Prostate gland (tissue), 2 donors: ENCODE measurements at regions not wholly inside any gene's neighbourhood (a gene's known extent, or its start where the extent isn't known, plus 50 kb on each side); places are given as distances from the start of the nearest gene placed in this dataset.

ENCODE experiments used
- DNase-seq: peaks from one replicate; pipeline ENCODE4 v3.0.0-alpha.2; 2019; ENCODE audit warnings: low spot score
- H3K27ac ChIP-seq, 2 donors: fragments of 200-600 bp; sonication (generic); 2 replicates each; pipeline ENCODE4 v1.5.1; 2017 to 2019
- H3K27me3 ChIP-seq: fragments of 200-600 bp; sonication (generic); replicated peaks from 2 replicates; pipeline ENCODE4 v1.5.1; 2019; ENCODE audit not compliant: insufficient read depth
- H3K36me3 ChIP-seq, 2 donors: fragments of 200-600 bp; sonication (generic); 1 replicate in 1 of 2; 2 replicates in 1 of 2; pipeline versions ENCODE4 v1.5.1 to v1.8.1; 2017 to 2019
- H3K4me1 ChIP-seq: fragments of 200-600 bp; sonication (generic); replicated peaks from 2 replicates; pipeline ENCODE4 v1.5.1; 2019
- H3K4me3 ChIP-seq, 2 donors: fragments of 200-600 bp; sonication (generic); 2 replicates each; pipeline ENCODE4 v1.5.1; 2017 to 2019
- H3K9me3 ChIP-seq: fragments of 200-600 bp; sonication (generic); 2 replicates; pipeline ENCODE4 v1.5.1; 2017
- CTCF ChIP-seq, 4 experiments: fragments of 200-600 bp in 2 of 4; fragments of 450-650 bp in 2 of 4; sonication (generic) in 2 of 4; IDR thresholded peaks; 1 replicate in 3 of 4; 2 replicates in 1 of 4; pipeline ENCODE4 v1.5.1; 2016 to 2019; ENCODE audit warnings: antibody characterized with exemption in 4 of 4, mild to moderate bottlenecking in 2 of 4, moderate library complexity in 2 of 4
- POLR2A ChIP-seq: fragments of 450-650 bp; IDR thresholded peaks from one replicate; pipeline ENCODE4 v1.6.1; 2016; ENCODE audit warnings: antibody characterized with exemption, mild to moderate bottlenecking
- POLR2AphosphoS5 ChIP-seq: sonication (generic); formaldehyde crosslinking; IDR thresholded peaks from one replicate; pipeline ENCODE4 v1.6.1; 2017; ENCODE audit warnings: antibody characterized with exemption
- WGBS: methylation state at CpG from one replicate; pipeline ENCODE4 v1.1.5; 2018; 5-methylcytosine and 5-hydroxymethylcytosine counted together
- intact Hi-C: fragments of 100-400 bp; cut with DNase I; formaldehyde crosslinking; loops from one replicate; pipeline ENCODE4 v1.14.2; 2022

GRCh38 chr17:33375783-33376182 lies 82.7 kb upstream of the ASIC2 start:
- Histone ChIP-seq H3K27ac (no peak overlapping the region), H3K27me3 (no peaks in the 10 kb centered on the region), H3K36me3 (no peaks in the 10 kb centered on the region), H3K4me3 (no peak overlapping the region), H3K4me1 (no peaks in the 10 kb centered on the region), H3K9me3 (no peaks in the 10 kb centered on the region)
- intact Hi-C loops = no loop called here
- DNase-seq = no peak
- no peak for TF ChIP-seq POLR2A
- TF ChIP-seq POLR2AphosphoS5 = no peak
- TF ChIP-seq CTCF (IDR thresholded peaks at IDR 0.05) = no peak
- 26% methylated on average over 4 of the region's 4 CpGs for whole genome bisulfite sequencing

- DNase-seq = no peak
- WGBS = 82% methylated on average over 3 of the region's 3 CpGs
- Histone ChIP-seq H3K4me1 (no peaks in the 10 kb centered on the region), H3K36me3 (no peaks in the 10 kb centered on the region), H3K27ac (no peak overlapping the region), H3K4me3 (no peak overlapping the region), H3K9me3 (no peaks in the 10 kb centered on the region), H3K27me3 (no peaks in the 10 kb centered on the region)
- no peak for TF ChIP-seq POLR2AphosphoS5
- TF ChIP-seq POLR2A = no peak
- TF ChIP-seq CTCF (IDR thresholded peaks at IDR 0.05) = no peak
- intact Hi-C loops = no loop called here
Observed at GRCh38 chr17:33377837-33378595, 84.9 kb upstream of the ASIC2 start.

GRCh38 chr17:33381201-33381600 lies 88.1 kb upstream of the ASIC2 start:
- Histone ChIP-seq H3K4me1 (no peaks in the 10 kb centered on the region), H3K27ac (no peak overlapping the region), H3K9me3 (no peaks in the 10 kb centered on the region), H3K36me3 (no peaks in the 10 kb centered on the region), H3K4me3 (no peak overlapping the region), H3K27me3 (no peaks in the 10 kb centered on the region)
- no peak for DNase-seq
- TF ChIP-seq POLR2AphosphoS5 = no peak
- intact Hi-C loops = no loop called here
- 14% methylated on average over 6 of the region's 6 CpGs for WGBS

GRCh38 chr17:33383488-33384023 lies 90.5 kb upstream of the ASIC2 start:
- no peaks in the 10 kb centered on the region for H3K27me3 ChIP-seq
- no peaks in the 10 kb centered on the region for H3K36me3 ChIP-seq
- no peak overlapping the region for H3K27ac ChIP-seq
- TF ChIP-seq POLR2A = no peak
- no peak for TF ChIP-seq CTCF (IDR thresholded peaks at IDR 0.05)
- TF ChIP-seq POLR2AphosphoS5 = no peak
- H3K4me3 ChIP-seq = no peak overlapping the region
- no peaks in the 10 kb centered on the region for H3K4me1 ChIP-seq
- WGBS = 67% methylated on average over 3 of the region's 3 CpGs
- DNase-seq = no peak
- intact Hi-C loops = no loop called here
- H3K9me3 ChIP-seq = no peaks in the 10 kb centered on the region

- H3K4me3 ChIP-seq = no peak overlapping the region
- intact Hi-C loops = no loop called here
- TF ChIP-seq CTCF (IDR thresholded peaks at IDR 0.05) (no peak), POLR2AphosphoS5 (no peak), POLR2A (no peak)
- no peaks in the 10 kb centered on the region for H3K27me3 ChIP-seq
- WGBS = 30% methylated on average over 4 of the region's 4 CpGs
- DNase-seq = no peak
- no peaks in the 10 kb centered on the region for H3K9me3 ChIP-seq
- no peaks in the 10 kb centered on the region for H3K36me3 ChIP-seq
- H3K27ac ChIP-seq = no peak overlapping the region
- no peaks in the 10 kb centered on the region for H3K4me1 ChIP-seq
Observed at GRCh38 chr17:33385133-33385532, 92.0 kb upstream of the ASIC2 start.
